SW480 (cell line): ENCODE measurements at regions not wholly inside any gene's neighbourhood (a gene's known extent, or its start where the extent isn't known, plus 50 kb on each side); places are given as distances from the start of the nearest gene placed in this dataset.
"Not testable (repeated sequence)": the region's sequence is repeated elsewhere in the genome, so short reads cannot be mapped to it uniquely, and the experiment has no call there.

ENCODE experiments used
- DNase-seq: peaks from one replicate; pipeline ENCODE4 v3.0.0-alpha.2; 2016; ENCODE audit warnings: low spot score

- no peak for DNase-seq
Observed at GRCh38 chr18:53920312-53921075, 304.0 kb downstream of the MBD2 start.

GRCh38 chr18:53918091-53918490 lies 306.4 kb downstream of the MBD2 start:
- no peak for DNase-seq

- no peak for DNase-seq
Observed at GRCh38 chr18:53911200-53911599, 313.3 kb downstream of the MBD2 start.

GRCh38 chr18:53909668-53910067 lies 314.8 kb downstream of the MBD2 start:
- DNase-seq, result no peak

DNA sequence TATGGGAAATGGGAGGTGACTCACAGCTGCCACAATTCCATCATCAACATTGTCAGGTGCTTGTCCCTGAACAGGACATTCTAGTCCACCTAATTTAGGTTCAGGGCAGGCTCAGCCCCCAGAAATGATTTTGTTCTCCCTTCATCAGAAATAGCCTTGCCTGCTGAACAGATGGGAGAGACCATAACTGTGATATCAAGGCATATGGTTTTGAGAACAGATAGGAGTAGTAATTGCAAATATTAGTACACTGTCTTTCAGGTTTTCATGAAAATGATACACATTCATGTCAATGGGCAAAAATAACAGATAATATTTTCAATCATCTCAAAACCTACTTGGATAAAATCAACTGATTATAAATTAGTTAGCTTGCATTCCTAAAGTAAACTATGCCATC lies 316.5 kb downstream of the MBD2 start:
- DNase-seq, result no peak

DNA sequence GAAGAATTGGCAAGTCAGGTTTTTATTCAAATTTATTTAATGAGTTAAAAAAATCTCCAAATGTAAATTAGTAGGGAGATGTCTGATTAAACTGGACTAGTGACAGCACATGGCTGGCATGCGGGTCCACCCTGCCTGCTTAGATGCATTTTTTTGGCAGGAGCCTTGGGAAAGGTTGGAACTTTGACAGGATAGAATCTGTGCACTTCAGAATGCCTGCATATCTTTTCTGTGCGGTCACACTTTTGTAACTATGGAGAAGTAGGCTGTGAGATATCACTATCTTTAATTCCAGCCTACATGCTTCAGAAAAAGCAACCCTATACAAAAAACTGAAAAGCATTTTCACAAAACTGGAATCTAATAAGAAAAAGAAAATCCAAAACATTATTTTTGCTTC lies 317.8 kb downstream of the MBD2 start:
- DNase-seq, result no peak

GRCh38 chr18:53894675-53895442 lies 329.6 kb downstream of the MBD2 start:
- DNase-seq, result no peak

DNA sequence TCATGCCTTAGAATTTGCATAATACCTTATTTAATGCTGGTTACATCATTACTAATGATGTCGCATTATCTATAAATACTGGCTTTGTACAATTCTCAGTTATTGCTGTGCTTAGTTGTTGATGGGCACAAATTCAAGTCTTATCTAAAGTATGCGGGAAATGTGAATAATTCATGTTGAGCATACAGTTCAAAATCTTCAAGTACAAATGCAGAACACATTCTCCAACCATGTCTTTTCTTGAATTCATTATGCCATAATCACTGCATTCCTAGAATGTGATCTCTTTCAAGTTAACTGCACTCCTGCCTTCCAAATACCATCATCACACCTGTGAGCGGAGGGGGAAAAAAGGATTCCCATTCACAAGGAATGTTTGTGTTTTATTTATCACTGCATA lies 337.0 kb downstream of the MBD2 start:
- no peak for DNase-seq

- DNase-seq, result no peak
Observed at GRCh38 chr18:53886058-53886457, 338.4 kb downstream of the MBD2 start.

DNA sequence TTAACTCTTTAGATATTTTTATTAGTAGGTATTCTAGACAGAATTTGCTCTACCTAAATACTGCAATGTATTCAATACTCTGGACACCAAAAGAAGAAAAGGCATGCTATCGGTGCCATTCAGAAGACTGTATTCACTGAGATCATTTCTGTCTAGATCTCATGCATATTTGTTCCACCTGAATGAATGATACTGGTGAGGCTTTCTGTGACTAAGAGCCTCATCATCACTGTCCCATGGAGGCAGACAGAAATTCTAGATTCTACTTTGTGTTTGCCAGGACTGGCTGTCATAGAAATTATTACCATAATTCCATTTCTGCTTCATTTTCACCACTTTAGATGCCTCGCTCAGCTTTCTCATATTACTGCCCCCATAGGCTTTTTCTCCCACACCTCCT lies 340.7 kb downstream of the MBD2 start:
- DNase-seq, result no peak

DNA sequence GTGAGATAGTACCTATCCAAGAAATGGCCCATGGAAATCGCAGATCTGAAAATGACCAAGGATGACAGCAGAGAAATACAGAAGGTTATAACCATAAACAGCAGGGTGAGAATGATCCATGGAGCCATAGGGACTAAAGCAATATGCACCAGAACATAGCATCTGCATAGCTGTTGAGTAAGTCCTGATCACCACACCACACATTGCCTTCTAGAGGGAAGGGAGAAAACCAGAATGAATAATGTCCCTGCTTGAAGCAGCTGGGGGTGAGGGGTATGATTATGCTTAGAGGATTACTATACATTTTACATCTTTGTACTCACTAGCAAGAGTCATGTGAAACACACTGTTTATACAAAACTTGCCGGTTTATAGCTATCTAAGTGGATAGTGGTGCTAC lies 350.4 kb downstream of the MBD2 start:
- no peak for DNase-seq

- no peak for DNase-seq
Observed at GRCh38 chr18:53864770-53865169, 359.7 kb downstream of the MBD2 start.

DNA sequence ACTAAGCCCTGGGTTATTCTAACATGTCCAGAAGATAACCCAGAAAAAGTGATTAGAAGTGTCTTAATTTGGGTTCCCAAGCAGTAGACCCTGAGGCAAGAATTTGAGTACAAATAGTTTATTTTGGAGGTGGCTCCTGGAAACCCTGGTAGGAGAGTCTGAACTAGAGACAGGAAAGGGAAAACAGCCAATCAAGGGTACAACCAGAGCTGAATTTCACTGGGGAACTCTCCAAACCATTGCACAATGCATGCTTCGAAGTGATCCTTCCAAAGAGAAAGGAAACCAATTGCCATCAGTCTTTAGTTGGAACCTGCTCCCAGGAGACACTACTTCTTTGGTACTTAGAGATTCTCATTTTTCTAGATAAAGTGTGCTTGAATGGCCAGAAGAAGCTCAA lies 361.5 kb downstream of the MBD2 start:
- DNase-seq, result no peak

DNA sequence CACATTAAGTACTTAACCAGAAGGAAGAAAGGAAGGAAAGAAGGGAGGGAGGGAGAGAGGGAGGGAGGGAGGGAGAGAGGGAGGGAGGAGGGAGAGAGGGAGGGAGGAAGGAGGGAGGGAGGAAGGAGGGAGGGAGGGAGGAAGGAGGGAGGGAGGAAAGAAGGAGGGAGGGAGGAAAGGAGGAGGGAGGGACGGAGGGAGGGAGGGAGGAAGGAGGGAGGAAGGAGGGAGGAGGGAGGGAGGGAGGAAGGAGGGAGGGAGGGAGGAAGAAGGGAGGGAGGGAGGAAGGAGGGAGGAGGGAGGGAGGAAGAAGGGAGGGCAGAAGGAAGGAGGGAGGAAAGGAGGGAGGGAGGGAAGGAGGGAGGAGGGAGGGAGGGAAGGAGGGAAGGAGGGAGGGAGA lies 363.3 kb downstream of the MBD2 start:
- no peak for DNase-seq

DNA sequence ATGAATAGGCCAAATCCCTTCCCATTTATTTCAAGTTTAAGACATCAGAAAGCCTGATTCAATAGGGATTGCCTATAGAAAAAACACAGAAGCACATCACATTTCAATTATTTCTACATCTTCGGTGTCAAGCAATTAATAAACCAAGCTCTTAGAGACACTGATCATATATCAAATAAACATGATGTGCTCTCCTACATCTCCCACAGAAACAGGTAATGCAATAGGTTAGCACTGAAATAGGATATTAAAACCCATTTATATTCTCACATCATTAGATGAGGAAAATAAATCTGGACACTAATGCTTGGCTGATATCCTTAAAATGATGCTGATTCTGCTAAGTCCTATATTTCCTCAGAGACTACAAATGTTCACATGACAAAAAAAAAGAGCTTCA lies 364.7 kb downstream of the MBD2 start:
- no peak for DNase-seq

GRCh38 chr18:53850902-53851301 lies 373.6 kb downstream of the MBD2 start:
- DNase-seq, result no peak

- no peak for DNase-seq
Observed at GRCh38 chr18:53843763-53844162, 380.7 kb downstream of the MBD2 start.

GRCh38 chr18:53843113-53843760 lies 381.2 kb downstream of the MBD2 start:
- DNase-seq, result no peak

- DNase-seq, result no peak
Observed at GRCh38 chr18:53838746-53839145, 385.7 kb downstream of the MBD2 start.

- not testable (repeated sequence) for DNase-seq
Observed at GRCh38 chr18:53821141-53821540, 403.3 kb downstream of the MBD2 start.

GRCh38 chr18:53819671-53820070 lies 404.8 kb downstream of the MBD2 start:
- no peak for DNase-seq

- no peak for DNase-seq
Observed at GRCh38 chr18:53819174-53819573, 405.3 kb downstream of the MBD2 start.
